ENCODE measurements at regions not wholly inside any gene's neighbourhood (a gene's known extent, or its start where the extent isn't known, plus 50 kb on each side); places are given as distances from the start of the nearest gene placed in this dataset.

DNA sequence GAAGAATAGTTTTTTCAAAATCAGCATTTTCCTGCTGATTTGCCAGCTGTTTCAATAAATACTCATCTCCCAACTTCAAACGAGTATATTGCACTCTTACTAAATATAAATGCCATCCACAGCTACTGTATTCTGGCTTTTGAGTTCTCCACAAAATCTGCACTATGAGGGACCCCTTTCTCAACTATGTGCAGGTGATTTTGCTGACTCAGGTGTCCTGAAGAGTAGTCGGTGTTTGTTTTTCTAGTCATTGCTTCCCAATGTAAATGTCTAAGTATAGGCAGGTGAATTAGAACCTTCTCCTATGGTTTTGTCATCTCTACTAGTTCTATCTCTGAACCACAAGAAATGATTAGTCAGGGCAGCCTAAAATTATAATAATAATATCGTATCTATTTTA lies 616.8 kb upstream of the MEF2C start:
- TF ChIP-seq CTCF (IDR thresholded peaks at IDR 0.05) (no peak), POLR2A (IDR thresholded peaks at IDR 0.05) (no peak)
